ENCODE measurements at regions not wholly inside any gene's neighbourhood (a gene's known extent, or its start where the extent isn't known, plus 50 kb on each side); places are given as distances from the start of the nearest gene placed in this dataset.
"Not testable (repeated sequence)": the region's sequence is repeated elsewhere in the genome, so short reads cannot be mapped to it uniquely, and the experiment has no call there.

- DNase-seq: no peak
- H3K27ac ChIP-seq: no peak overlapping the region
- H3K4me3 ChIP-seq: no peak overlapping the region
- H3K36me3 ChIP-seq: no peaks in the 10 kb centered on the region
- no peaks in the 10 kb centered on the region for H3K9me3 ChIP-seq
- H3K27me3 ChIP-seq: no peaks in the 10 kb centered on the region
- no peak for TF ChIP-seq POLR2A (IDR thresholded peaks at IDR 0.05)
- no peak for TF ChIP-seq CTCF (IDR thresholded peaks at IDR 0.05)
- no peaks in the 10 kb centered on the region for H3K4me1 ChIP-seq
Observed at GRCh38 chr3:180762866-180763265, 83.6 kb upstream of the CCDC39 start.

GRCh38 chr3:180764481-180764880 lies 85.2 kb upstream of the CCDC39 start:
- no peaks in the 10 kb centered on the region for H3K9me3 ChIP-seq
- H3K27ac ChIP-seq: no peak overlapping the region
- H3K4me3 ChIP-seq: no peak overlapping the region
- no peaks in the 10 kb centered on the region for H3K4me1 ChIP-seq
- no peaks in the 10 kb centered on the region for H3K27me3 ChIP-seq
- no peak for DNase-seq
- TF ChIP-seq CTCF (IDR thresholded peaks at IDR 0.05): no peak
- no peak for TF ChIP-seq POLR2A (IDR thresholded peaks at IDR 0.05)
- no peaks in the 10 kb centered on the region for H3K36me3 ChIP-seq

- no peaks in the 10 kb centered on the region for H3K27me3 ChIP-seq
- no peak overlapping the region for H3K4me3 ChIP-seq
- H3K4me1 ChIP-seq: no peaks in the 10 kb centered on the region
- no peaks in the 10 kb centered on the region for H3K36me3 ChIP-seq
- H3K27ac ChIP-seq: no peak overlapping the region
- TF ChIP-seq POLR2A (IDR thresholded peaks at IDR 0.05) (no peak), CTCF (IDR thresholded peaks at IDR 0.05) (no peak)
- no peak for DNase-seq
- no peaks in the 10 kb centered on the region for H3K9me3 ChIP-seq
Observed at GRCh38 chr3:180770639-180771038, 91.3 kb upstream of the CCDC39 start.

- H3K4me1 ChIP-seq: no peaks in the 10 kb centered on the region
- DNase-seq: no peak
- no peak overlapping the region for H3K4me3 ChIP-seq
- H3K9me3 ChIP-seq: peaks cover 0 to 15% (median 0%) of the 10 kb centered on the region in 4 donors
- TF ChIP-seq POLR2A (IDR thresholded peaks at IDR 0.05) (no peak), CTCF (IDR thresholded peaks at IDR 0.05) (no peak)
- H3K36me3 ChIP-seq: no peaks in the 10 kb centered on the region
- H3K27ac ChIP-seq: no peak overlapping the region
- H3K27me3 ChIP-seq: no peaks in the 10 kb centered on the region
Observed at GRCh38 chr3:180776433-180776832, 97.1 kb upstream of the CCDC39 start.

GRCh38 chr3:180782195-180782984 lies 103.1 kb upstream of the CCDC39 start:
- no peaks in the 10 kb centered on the region for H3K27me3 ChIP-seq
- TF ChIP-seq CTCF (IDR thresholded peaks at IDR 0.05) (no peak), POLR2A (IDR thresholded peaks at IDR 0.05) (no peak)
- H3K4me1 ChIP-seq: no peaks in the 10 kb centered on the region
- no peak for DNase-seq
- H3K27ac ChIP-seq: no peak overlapping the region
- H3K4me3 ChIP-seq: no peak overlapping the region
- peaks cover 0 to 12% (median 0%) of the 10 kb centered on the region in 4 donors for H3K9me3 ChIP-seq
- H3K36me3 ChIP-seq: no peaks in the 10 kb centered on the region

- not testable (repeated sequence) for H3K36me3 ChIP-seq, H3K27ac ChIP-seq, H3K4me1 ChIP-seq, H3K4me3 ChIP-seq, H3K27me3 ChIP-seq, DNase-seq, H3K9me3 ChIP-seq
Observed at GRCh38 chr3:180786227-180786626, 106.9 kb upstream of the CCDC39 start.

All from Peyer's patch (tissue), 4 donors.